H1 (cell line): ENCODE measurements at regions not wholly inside any gene's neighbourhood (a gene's known extent, or its start where the extent isn't known, plus 50 kb on each side); places are given as distances from the start of the nearest gene placed in this dataset.

Experiments
- CHD2 ChIP-seq: IDR thresholded peaks from 2 replicates; pipeline ENCODE4 v1.6.1; 2012; ENCODE audit warnings: low read length, improper control_type of control experiment
- TF ChIP-seq, protein P1 (sequence below): IDR thresholded peaks from 2 replicates; pipeline ENCODE4 v1.6.1; 2012; ENCODE audit warnings: inconsistent platforms
- TF ChIP-seq, protein P2 (sequence below): IDR thresholded peaks from 2 replicates; pipeline ENCODE4 v1.6.1; 2011; ENCODE audit warnings: low read depth, mild to moderate bottlenecking, low read length; ENCODE audit not compliant: insufficient read depth

DNA sequence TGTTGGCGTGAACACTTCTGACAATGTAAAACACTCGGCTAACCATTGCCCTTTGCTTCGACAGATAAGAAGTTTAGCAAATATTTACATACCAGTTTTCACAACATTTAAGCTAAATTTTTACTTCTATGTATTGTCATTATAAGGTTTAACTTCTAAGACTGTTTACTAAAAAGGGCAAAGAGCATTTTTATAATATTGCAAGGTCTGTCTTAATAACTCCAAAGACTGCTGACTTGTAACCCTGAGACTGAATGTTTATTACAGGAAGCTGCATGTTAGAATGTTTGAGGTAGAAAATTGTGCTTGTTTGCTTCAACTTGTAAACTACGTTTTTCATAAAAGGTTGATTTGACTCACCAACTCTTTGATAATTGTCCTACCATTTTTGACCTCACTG lies 213.2 kb upstream of the RPS6KA3 start (continued):
- TF ChIP-seq, protein P1, sequence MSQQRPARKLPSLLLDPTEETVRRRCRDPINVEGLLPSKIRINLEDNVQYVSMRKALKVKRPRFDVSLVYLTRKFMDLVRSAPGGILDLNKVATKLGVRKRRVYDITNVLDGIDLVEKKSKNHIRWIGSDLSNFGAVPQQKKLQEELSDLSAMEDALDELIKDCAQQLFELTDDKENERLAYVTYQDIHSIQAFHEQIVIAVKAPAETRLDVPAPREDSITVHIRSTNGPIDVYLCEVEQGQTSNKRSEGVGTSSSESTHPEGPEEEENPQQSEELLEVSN, result no peak
- TF ChIP-seq, protein P2, sequence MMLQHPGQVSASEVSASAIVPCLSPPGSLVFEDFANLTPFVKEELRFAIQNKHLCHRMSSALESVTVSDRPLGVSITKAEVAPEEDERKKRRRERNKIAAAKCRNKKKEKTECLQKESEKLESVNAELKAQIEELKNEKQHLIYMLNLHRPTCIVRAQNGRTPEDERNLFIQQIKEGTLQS, result no peak
- no peak for TF ChIP-seq CHD2
